ENCODE measurements at regions not wholly inside any gene's neighbourhood (a gene's known extent, or its start where the extent isn't known, plus 50 kb on each side); places are given as distances from the start of the nearest gene placed in this dataset.

GRCh38 chr13:76239031-76239680 is 603.0 kb downstream of the LMO7 start:
- TF ChIP-seq CTCF (conservative IDR thresholded peaks at IDR 0.05 in 1 of 2, IDR thresholded peaks at IDR 0.05 in 1 of 2; ENCODE audit: low read depth in 1 of 2, low read length in 2 of 2) = no peak
- no peak for TF ChIP-seq EZH2 (IDR thresholded peaks at IDR 0.05; ENCODE audit: low read length, missing control alignments)

All from fibroblast of lung (primary cell).